NB4 (cell line): ENCODE measurements at regions not wholly inside any gene's neighbourhood (a gene's known extent, or its start where the extent isn't known, plus 50 kb on each side); places are given as distances from the start of the nearest gene placed in this dataset.

Experiments
- DNase-seq: peaks from one replicate; pipeline ENCODE4 v3.0.0; 2010; ENCODE audit warnings: low read depth
- H3K4me3 ChIP-seq: one replicate; pipeline ENCODE4 v1.5.1; 2011; ENCODE audit warnings: mild to moderate bottlenecking, low read depth, low read length, moderate library complexity
- MYC ChIP-seq: IDR thresholded peaks from 2 replicates; pipeline ENCODE4 v1.6.1; 2011; ENCODE audit warnings: low read depth, low read length
- POLR2A ChIP-seq: IDR thresholded peaks from 2 replicates; pipeline ENCODE4 v1.6.1; 2011; ENCODE audit warnings: mild to moderate bottlenecking; ENCODE audit not compliant: insufficient read length; ENCODE audit errors: extremely low read depth
- TF ChIP-seq, protein P1 (sequence below): IDR thresholded peaks from one replicate; pipeline ENCODE4 v1.5.1; 2012; ENCODE audit warnings: low read depth, low read length
- TF ChIP-seq, protein P2 (sequence below): IDR thresholded peaks from 2 replicates; pipeline ENCODE4 v1.6.1; 2011; ENCODE audit warnings: low read depth, low read length

DNA sequence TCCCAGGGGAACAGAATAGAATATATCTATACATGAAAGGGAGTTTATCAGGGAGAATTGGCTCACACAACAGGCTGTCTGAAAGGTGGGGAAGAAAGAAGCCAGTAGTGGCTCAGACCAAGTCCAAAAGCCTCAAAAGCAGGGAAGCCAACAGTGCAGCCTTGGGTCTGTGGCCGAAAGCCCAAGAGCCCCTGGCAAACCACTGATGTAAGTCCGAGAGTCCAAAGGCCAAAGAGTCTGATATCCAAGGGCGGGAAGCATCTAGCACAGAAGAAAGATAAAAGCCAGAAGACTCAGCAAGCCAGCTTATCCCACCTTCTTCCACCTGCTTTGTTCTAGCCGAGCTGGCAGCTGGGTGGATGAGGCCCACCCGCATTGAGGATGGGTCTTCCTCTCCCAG lies 172.5 kb downstream of the CCDC71L start:
- H3K4me3 ChIP-seq = no peak overlapping the region
- TF ChIP-seq, protein P1, sequence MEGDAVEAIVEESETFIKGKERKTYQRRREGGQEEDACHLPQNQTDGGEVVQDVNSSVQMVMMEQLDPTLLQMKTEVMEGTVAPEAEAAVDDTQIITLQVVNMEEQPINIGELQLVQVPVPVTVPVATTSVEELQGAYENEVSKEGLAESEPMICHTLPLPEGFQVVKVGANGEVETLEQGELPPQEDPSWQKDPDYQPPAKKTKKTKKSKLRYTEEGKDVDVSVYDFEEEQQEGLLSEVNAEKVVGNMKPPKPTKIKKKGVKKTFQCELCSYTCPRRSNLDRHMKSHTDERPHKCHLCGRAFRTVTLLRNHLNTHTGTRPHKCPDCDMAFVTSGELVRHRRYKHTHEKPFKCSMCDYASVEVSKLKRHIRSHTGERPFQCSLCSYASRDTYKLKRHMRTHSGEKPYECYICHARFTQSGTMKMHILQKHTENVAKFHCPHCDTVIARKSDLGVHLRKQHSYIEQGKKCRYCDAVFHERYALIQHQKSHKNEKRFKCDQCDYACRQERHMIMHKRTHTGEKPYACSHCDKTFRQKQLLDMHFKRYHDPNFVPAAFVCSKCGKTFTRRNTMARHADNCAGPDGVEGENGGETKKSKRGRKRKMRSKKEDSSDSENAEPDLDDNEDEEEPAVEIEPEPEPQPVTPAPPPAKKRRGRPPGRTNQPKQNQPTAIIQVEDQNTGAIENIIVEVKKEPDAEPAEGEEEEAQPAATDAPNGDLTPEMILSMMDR = no peak
- TF ChIP-seq MYC (no peak), POLR2A (no peak)
- TF ChIP-seq, protein P2, sequence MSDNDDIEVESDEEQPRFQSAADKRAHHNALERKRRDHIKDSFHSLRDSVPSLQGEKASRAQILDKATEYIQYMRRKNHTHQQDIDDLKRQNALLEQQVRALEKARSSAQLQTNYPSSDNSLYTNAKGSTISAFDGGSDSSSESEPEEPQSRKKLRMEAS = no peak
- no peak for DNase-seq

DNA sequence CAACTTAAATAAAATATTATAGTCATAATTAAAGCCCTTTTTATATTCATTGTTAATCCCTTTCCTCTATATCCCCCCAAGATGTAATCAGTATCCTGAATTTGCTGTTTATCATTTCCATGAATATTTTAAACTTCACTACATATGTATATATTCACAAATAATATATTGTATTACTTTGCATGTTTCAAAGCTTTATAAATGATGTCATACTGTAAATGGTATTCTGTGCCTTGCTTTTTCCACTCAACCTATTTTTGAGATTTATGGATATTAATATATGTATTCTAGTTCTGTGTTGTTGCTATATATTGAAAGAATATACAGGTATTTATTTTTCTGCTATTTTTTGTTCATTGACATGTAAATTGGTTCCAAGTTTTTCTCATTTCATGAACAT lies 173.1 kb downstream of the CCDC71L start:
- no peak for DNase-seq
- no peak overlapping the region for H3K4me3 ChIP-seq
- TF ChIP-seq, protein P1 = no peak
- no peak for TF ChIP-seq POLR2A

DNA sequence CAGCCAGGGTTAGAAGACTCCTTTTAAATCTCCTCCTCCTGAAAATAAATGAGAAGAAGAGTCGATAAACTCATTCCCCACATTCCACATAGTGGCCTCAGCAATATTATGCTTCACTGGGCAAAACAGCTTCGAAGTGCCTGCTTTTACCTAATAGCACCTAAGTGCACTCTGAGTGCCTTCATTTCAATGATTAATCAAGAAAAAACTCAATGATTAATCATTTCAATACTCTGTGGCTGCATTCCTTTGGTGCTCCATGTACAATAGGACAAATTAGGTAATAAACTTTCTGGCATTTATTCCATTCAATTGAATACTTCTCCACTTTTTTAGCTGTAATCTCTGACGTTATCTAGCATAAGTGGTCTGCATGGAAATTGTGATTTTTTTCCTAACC lies 174.6 kb downstream of the CCDC71L start:
- H3K4me3 ChIP-seq = no peak overlapping the region
- DNase-seq = no peak
- TF ChIP-seq POLR2A = no peak
- TF ChIP-seq, protein P2 = no peak
- TF ChIP-seq MYC = no peak
- TF ChIP-seq, protein P1 = no peak

DNA sequence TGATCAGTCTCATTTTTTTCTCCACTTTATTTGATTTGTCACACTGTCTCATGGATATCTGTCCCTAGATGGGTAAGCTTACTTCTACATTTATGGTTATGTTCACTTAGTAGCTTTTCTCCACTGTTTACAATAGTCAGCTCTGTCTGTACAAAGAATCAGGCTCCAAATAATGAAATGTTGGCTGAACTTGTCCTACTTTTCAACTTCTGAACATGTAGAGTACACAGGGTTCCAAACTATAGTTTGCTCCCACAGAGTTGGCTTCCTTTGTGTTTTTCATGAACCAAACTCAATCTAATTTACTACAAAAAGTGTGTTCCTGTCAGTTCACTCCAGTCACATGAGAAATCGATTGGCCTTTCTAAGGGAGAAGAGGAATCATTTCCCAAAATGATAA lies 175.0 kb downstream of the CCDC71L start:
- DNase-seq = no peak
- TF ChIP-seq POLR2A (no peak), MYC (no peak)
- TF ChIP-seq, protein P2 = no peak
- TF ChIP-seq, protein P1 = no peak
- no peak overlapping the region for H3K4me3 ChIP-seq

DNA sequence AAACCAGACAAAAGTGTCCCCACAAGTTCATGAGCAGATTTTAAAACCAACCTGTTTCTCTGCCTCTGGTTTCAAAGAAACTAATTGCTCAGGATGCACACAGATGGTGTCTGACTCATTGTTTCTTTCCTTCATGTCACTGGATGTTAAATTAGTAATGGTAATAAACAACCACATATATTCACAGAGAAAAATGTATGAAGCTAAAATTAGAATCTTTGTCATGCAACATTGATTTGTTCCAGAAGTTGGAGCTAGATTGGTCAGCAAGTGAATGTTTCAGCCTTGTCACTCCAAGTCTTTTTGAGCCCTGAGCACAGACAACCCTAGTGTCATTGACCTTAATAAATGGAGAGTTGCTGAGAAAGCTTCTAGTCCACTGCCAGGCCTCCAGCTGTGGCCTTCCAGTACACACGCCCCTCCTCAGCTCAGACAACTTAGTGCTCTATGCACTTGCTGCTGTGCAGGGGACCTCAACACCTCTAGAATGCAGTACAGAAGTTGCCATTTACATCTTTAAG lies 175.9 kb downstream of the CCDC71L start:
- DNase-seq = peak; percentile 12
- H3K4me3 ChIP-seq = no peak overlapping the region
- TF ChIP-seq POLR2A (no peak), MYC (no peak)
- TF ChIP-seq, protein P1 = no peak
- TF ChIP-seq, protein P2 = no peak

DNA sequence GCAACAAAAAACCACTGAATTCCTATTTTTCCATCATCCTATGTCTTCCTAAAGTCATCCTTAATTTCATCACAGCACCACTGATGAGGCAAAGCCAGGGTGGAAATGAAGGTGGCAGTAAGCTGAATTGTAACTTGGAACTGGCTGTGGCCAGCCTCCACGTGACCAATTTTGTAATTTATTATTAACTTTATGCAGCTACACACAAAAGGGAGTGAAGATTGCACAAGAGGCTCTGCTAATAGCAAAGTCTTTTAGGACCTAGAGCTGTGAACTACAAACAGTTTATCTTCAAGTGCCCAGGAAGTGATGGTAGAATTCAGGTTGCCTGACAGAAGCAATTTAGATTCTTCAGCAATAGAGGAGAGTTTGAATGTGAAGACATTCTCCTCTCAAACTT lies 176.4 kb downstream of the CCDC71L start:
- DNase-seq = peak; percentile 75
- H3K4me3 ChIP-seq = no peak overlapping the region
- TF ChIP-seq, protein P2 = peak; percentile 88
- TF ChIP-seq, protein P1 = no peak
- TF ChIP-seq MYC (peak; percentile 58), POLR2A (no peak)
